RWPE1 (cell line): ENCODE measurements at regions not wholly inside any gene's neighbourhood (a gene's known extent, or its start where the extent isn't known, plus 50 kb on each side); places are given as distances from the start of the nearest gene placed in this dataset.
"Not testable (repeated sequence)": the region's sequence is repeated elsewhere in the genome, so short reads cannot be mapped to it uniquely, and the experiment has no call there.

Source experiments
- CTCF ChIA-PET: fragments of 350-600 bp; sonication (Branson Sonifier 250); formaldehyde crosslinking; extraction: SDS; loops from one replicate; lab custom pipeline; 2021; lab: Yijun Ruan, JAX
- POLR2A ChIA-PET: fragments of 400-600 bp; formaldehyde crosslinking; extraction: SDS; loops from one replicate; lab custom pipeline; 2020; ENCODE audit warnings: antibody characterized with exemption; ENCODE audit not compliant: low non-redundant PET; lab: Yijun Ruan, JAX
- DNase-seq: peaks from one replicate; pipeline ENCODE4 v3.0.0; 2012; ENCODE audit warnings: low spot score
- H3K27ac ChIP-seq: fragments of 450-650 bp; 2 replicates; pipeline ENCODE4 v1.5.1; 2017
- TF ChIP-seq, protein P1 (sequence below): fragments of 450-650 bp; conservative IDR thresholded peaks from 2 replicates; pipeline ENCODE4 v1.5.1; 2017; ENCODE audit warnings: low read depth, mild to moderate bottlenecking

DNA sequence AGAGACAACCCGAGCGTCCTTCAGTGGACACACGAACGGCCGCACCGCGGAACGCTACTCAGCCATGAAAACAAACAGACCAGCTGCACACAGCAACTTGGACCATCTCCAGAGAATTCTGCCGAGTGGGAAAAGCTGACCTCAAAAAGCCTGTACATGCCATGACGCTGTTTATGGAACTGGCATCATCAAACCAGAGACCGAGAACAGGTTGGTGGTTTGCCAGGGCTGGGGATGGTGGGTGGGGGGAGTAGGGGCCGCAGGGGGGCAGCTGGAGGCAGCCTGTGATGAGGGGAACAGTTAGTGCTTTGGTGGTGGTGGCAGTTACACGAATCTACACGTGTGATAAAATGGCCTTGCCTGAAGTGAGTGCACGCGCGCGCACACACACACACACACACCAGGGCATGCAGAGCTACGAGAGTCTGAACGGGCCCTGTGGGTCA, 169.8 kb downstream of the LAT start:
- DNase-seq, result no peak
- TF ChIP-seq, protein P1, sequence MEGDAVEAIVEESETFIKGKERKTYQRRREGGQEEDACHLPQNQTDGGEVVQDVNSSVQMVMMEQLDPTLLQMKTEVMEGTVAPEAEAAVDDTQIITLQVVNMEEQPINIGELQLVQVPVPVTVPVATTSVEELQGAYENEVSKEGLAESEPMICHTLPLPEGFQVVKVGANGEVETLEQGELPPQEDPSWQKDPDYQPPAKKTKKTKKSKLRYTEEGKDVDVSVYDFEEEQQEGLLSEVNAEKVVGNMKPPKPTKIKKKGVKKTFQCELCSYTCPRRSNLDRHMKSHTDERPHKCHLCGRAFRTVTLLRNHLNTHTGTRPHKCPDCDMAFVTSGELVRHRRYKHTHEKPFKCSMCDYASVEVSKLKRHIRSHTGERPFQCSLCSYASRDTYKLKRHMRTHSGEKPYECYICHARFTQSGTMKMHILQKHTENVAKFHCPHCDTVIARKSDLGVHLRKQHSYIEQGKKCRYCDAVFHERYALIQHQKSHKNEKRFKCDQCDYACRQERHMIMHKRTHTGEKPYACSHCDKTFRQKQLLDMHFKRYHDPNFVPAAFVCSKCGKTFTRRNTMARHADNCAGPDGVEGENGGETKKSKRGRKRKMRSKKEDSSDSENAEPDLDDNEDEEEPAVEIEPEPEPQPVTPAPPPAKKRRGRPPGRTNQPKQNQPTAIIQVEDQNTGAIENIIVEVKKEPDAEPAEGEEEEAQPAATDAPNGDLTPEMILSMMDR, result no peak
- ChIA-PET CTCF (no interaction called here), POLR2A (no interaction called here)
- peak overlapping the region; percentile 92; the same call in 1 of the 2 replicates for H3K27ac ChIP-seq

DNA sequence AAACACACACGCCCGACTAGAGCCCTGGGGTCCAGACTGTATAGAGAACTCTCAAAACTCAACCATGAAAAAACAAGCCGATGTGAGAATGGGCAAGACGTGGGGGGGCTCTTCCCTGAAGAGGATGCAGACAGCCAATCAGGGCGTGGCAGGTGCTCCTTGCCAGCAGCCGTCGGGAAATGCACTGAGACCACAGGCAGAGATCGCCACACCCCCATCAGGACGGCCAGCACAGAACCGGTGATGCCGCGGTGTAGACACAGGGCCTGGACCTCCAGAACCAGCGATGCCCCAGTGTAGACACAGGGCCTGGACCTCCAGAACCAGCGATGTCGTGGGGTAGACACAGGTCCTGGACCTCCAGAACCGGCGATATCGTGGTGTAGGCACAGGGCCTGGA, 169.2 kb downstream of the LAT start:
- ChIA-PET POLR2A (no interaction called here), CTCF (no interaction called here)
- no peak overlapping the region for H3K27ac ChIP-seq
- TF ChIP-seq, protein P1, result no peak
- no peak for DNase-seq

DNA sequence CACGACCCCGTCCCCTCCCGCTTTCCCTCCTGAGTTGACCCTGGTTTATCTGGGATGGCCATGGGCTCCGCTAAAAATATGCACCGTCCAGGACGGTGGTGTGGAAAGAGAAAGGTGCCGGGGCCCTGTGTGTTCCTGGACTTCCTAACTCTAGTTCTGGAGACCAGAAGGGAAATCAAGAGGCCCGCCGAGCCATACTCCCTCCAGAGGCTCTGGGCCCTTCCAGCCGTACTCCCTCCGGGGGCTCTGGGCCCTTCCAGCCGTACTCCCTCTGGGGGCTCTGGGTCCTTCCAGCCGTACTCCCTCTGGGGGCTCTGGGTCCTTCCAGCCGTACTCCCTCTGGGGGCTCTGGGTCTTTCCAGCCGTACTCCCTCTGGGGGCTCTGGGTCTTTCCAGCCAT, 168.5 kb downstream of the LAT start:
- DNase-seq, H3K27ac ChIP-seq, POLR2A ChIA-PET, CTCF ChIA-PET: not testable (repeated sequence)

DNA sequence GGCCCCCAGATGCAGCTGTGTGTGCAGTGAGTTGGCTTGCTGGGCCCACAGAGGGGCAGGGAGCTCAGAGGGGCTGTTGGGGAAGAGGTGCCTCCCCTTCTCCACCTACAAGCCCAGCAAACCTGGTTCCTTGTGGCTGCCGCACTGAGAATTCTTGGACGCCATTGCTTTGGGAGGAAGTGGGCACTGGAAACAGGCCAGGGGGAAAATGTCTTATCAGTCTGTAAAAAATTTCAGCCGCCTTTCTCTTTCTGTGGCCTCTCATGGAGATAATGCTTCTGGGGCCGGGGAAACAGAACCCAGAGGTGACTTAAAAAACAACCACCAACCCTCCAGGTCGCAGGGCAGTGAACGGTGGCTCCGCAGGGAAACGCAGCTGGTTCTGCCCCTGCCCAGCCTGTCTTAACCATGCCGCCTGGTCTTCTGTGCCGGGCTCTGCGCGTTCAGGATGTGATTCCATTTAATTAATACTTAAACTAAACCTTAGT, 167.7 kb downstream of the LAT start:
- POLR2A ChIA-PET, result interaction anchor here (0.6 kb wide), 1 partner anchor 639 kb away, joined by 5 read pairs; no protein-coding TSS in a partner anchor
- DNase-seq, H3K27ac ChIP-seq, CTCF ChIA-PET: not testable (repeated sequence)

DNA sequence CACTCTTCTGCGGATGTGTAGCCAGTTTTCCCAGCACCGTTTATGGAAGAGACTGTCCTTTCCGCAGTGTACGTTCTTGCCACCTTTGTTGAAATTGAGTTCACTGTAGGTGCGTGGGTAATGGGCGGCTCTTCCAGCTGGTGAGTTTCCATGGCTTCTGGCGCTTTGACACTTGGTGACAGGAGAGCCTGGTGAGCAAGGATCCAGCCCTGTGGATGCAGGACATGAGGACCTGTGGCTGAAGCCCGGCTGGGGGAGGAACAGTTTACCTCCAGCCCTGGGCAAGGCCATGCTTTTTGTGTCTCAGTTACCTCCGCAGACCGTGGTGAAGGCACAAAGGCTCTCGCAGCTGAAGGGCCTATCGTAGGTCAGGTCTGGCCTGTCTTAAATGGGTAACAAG, 166.5 kb downstream of the LAT start:
- no peak overlapping the region for H3K27ac ChIP-seq
- no peak for DNase-seq
- TF ChIP-seq, protein P1, result no peak
- ChIA-PET POLR2A (no interaction called here), CTCF (no interaction called here)

DNA sequence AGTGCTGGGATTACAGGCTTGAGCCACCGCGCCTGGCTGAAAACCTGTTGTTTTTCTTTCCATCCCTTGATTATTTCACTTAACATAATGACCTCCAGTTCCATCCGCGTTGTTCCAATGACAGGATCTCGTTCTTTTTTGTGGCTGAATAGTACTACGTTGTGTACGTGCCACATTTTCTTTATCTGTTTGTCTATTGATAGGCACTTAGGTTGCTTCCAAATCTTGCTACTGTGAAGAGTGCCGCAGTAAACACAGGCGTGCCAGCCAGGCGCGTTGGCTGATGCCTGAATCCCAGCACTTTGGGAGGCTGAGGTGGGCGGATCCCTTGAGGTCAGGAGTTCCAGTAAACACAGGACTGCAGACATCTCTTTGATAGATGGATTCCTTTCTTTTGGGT, 165.1 kb downstream of the LAT start:
- DNase-seq, H3K27ac ChIP-seq, CTCF ChIA-PET, POLR2A ChIA-PET: not testable (repeated sequence)

DNA sequence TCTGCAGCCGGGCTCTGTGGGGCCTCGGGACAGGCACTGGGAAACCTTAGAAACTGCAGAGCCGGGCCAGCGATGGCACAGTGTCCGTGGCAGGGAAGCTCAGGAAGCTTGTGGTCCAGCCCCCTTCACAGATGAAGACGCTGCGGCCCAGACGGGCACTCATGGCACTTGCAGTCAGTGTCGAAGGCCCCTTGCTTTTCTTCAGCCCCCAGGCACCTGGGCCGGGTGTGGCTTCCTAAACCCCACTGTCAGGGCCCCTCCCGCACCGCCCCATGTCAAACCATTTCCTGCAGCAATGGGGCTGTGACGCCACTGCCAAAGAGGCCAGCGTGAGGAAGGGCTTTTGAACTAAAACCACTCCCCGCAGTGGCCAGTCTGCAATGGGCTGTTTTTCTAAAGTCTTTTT, 164.0 kb downstream of the LAT start:
- ChIA-PET POLR2A (no interaction called here), CTCF (no interaction called here)
- TF ChIP-seq, protein P1, result no peak
- DNase-seq, result no peak
- no peak overlapping the region for H3K27ac ChIP-seq

DNA sequence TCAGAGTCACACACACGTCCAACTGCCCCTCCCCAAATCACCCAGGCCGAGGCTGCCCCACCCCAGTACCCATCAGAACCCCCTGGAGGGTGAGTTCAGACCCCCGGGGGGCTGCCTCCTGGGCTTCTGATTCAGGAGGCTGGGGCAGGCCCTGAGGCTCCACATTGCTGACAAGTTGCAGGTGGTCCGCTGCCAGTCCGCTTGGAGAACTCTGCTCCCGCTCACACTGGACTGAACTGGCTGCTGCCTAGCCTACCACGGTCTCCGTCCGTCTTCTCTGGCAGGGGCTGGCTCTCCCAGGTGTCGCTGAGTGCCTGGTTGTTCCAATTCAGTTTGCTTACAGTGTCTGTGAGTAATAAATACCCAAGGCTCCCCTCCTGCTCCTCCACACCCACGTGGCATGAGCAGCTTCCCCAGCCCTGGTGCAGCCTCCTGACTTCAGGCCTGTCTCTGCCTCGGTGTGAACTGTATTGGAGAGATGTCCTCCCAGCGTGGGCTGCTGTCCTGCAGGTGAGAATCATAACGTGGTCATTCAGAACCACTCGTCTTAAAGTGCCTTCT, 163.4 kb downstream of the LAT start:
- DNase-seq, result no peak
- POLR2A ChIA-PET, result no interaction called here
- H3K27ac ChIP-seq, result no peak overlapping the region
- CTCF ChIA-PET, result no interaction called here
- TF ChIP-seq, protein P1, result no peak

DNA sequence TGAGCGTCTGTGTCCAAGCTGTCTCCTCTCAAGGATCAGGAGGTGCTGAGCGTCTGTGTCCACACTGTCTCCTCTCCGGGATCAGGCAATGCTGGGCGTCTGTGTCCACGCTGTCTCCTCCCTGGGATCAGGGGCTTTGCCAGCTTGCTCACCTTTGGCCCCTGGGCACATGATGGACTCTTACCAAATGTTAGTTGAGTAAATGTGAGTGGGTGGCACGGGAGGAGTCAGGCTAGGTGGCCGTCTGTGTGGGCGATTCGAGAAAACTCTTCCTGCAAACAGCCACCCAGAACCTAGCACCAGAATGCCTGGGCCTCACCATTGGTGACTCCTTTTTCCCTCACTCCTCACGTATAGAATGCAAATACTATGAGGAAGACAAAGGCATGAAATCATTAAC, 162.9 kb downstream of the LAT start:
- H3K27ac ChIP-seq, DNase-seq, POLR2A ChIA-PET, CTCF ChIA-PET: not testable (repeated sequence)

DNA sequence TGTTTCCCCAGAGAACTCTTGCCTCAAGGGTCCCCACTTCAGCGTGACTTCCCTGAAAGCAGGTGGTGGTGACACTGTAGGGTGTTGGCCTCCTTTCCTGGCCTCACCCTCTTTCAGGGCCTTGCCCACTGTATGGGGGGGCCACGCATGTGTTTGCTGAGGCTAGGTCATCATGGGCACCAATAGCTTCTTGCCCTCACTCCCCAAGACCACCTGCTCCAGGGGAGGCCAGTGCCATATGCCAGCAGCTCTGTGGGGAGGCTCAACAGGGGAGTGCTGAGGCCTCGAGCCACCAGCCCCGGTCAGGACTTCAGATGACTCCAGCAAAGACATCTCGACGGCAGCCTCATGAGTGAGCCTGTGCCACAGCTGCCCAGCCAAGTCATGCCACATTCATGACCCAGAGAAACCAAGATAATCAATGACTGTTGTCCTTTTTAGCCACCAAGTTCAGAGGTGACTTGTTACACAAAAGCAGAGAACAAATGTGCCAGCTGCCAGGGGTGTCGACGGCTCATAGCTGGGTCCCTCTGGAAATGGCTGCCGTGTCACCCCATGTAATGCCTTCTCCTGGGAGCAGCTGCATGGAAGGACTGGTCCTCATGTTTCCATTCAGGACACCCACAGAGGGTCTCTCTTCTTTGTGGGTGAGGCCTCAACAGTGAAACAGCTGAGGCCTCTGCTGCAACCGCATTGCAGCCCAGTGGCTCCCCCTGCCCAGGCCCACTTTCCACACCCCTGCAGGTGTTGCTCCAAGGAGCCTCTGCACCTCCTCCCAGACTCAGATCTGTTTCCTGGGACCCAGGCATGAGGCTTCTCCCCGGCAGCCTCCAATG, 162.2 kb downstream of the LAT start:
- CTCF ChIA-PET, POLR2A ChIA-PET, H3K27ac ChIP-seq, DNase-seq: not testable (repeated sequence)
